ENCODE measurements at regions not wholly inside any gene's neighbourhood (a gene's known extent, or its start where the extent isn't known, plus 50 kb on each side); places are given as distances from the start of the nearest gene placed in this dataset.
"Not testable (repeated sequence)": the region's sequence is repeated elsewhere in the genome, so short reads cannot be mapped to it uniquely, and the experiment has no call there.

DNA sequence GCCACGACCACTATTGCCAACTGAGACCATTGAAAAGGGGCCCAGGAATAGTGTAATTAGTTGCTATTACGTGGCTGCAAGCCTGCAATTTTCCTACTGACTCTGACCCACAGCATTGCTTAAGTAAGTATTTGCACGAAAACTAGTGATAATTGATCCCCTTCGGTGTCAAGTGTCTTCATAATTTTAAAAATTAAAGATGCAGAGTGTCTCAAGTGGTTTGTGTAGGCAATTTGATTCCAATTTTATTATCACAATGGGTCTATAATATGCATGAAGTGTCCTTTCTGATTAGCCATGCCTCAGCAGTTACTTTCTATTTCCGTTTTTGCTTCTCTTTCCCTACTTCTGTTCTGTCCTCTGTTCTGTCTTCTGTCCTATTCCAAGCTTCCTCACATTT lies 259.2 kb downstream of the C3orf38 start:
- no peak for DNase-seq (ENCODE audit: low spot score)

DNA sequence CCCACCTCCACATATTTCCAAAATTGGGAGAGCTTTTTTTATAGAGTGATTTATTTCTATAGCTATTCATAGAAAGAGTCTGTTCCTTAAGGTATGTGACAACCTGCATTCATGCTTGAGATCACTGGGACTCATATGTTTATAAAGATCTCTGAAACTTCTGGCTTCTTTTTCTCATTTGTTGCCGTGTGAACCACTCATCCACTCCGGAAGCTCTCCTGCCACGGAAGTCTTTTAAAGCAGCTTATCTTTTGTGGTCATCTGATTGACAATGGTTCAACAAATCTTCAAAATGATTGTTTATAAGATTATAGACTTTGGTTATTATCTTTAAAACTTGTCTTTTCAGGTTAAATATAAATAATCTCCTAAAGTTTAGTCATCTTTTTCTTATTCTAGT lies 260.5 kb downstream of the C3orf38 start:
- DNase-seq (ENCODE audit: low spot score) = no peak

DNA sequence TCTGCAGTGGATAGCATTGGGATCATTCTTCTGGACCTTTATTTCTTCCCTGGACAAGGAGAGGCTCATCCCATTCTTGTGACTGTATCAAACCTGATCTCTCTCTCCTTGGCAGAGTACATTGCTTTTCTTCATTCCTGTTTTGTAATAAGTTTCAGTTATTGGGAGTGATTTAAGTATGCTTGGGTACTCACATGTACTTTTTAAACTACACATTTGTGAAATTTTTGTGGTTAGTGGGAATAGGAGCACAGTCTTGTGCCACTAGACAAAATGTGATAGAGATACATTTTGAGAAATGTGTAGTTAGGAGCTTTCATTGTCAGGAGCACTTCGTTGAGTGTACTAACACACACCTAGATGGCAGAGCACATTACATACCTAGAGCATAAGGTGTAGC lies 262.6 kb downstream of the C3orf38 start:
- DNase-seq (ENCODE audit: low spot score) = no peak

DNA sequence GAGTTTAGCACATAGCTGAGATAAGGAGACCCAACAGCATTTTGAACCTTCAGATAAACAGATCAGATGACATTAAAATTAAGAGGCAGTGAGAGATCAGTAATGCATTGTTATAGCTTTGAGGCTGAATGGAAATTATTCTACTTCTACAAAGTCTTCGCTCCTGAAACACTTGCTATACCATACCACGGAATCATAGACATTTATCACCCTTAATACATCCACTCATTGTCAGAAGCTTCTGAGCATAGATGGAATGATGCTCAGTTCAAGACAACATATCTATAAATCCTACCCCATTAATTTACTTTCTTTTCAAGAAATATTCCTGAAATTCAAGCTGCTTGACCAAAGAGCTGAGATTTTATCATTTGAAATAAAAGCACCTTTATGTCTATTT lies 266.7 kb downstream of the C3orf38 start:
- DNase-seq (ENCODE audit: low spot score) = no peak

DNA sequence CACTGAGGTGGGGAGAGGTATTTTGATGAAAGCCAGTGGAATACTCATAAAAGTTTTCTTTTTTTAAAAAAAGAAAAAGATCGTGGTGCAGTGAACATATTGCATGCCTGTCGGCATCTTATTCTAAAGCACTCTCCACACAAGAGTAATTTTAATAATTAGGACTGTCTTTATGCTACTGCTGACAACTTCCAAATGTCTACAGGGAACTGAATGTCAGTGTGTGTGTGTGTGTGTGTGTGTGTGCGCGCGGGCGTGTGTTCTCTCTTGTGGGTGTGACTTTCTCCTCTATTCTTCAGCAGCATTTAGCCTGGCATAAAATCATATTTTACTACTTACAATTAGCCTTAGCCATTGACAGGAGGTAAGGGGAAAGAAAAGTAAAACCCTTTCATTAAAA lies 268.5 kb downstream of the C3orf38 start:
- no peak for DNase-seq (ENCODE audit: low spot score)

DNA sequence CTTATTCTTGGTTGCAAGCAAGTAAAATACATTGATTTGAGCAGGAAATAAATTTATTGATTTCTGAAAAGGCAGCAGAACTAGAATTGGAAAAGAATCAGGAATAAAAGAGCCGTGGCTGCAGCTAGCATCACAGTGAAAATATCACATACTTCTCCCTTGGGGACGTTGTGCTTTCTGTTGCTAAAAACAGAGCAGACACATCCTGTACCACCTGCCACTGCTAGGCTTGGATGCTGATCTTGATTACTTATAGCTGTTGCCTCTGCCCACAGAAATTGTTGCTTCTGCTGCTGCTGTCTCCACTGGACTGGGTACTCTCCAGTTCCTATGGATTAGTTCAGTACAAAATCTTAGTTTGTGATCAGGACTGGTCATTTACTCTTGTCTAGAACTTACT lies 283.8 kb downstream of the C3orf38 start:
- DNase-seq (ENCODE audit: low spot score) = peak; percentile 28

DNA sequence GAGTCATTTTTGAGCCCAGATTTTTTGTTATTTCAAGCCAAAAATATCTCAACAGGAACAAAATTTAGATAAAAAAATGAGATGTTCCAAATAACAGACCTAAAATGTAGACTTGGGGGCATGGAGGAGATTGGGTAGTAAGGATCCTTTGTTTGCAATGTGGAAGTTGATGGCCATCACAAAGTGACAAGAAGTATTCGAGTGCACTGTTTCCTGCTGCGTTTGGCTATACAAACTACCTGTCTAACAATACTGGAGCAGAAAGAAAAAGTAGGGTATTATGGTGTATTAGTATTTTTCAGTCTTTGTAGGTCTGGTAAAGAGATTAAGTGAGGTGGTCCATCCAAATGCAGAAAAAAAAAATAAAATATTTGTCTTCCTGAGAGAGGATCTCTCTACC lies 284.2 kb downstream of the C3orf38 start:
- no peak for DNase-seq (ENCODE audit: low spot score)

DNA sequence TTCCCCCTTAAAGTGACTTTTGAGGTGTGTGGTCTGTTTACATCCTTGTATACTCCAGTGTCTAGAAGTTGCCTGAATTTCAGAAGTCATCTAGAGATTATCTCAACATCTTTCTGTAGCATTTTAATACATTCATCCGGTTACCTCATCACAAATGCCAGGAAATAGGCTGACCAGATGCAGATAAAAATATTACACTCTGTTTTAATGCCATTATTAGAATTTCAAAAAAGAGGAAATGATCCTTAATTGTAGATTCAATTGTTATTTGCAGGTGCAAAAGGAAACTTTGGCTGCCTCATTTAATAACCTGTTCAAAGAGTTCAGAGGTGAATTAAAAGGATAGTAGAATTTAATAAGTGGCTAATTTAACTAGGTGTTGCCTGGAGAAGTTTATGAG lies 290.9 kb downstream of the C3orf38 start:
- DNase-seq (ENCODE audit: low spot score) = no peak

DNA sequence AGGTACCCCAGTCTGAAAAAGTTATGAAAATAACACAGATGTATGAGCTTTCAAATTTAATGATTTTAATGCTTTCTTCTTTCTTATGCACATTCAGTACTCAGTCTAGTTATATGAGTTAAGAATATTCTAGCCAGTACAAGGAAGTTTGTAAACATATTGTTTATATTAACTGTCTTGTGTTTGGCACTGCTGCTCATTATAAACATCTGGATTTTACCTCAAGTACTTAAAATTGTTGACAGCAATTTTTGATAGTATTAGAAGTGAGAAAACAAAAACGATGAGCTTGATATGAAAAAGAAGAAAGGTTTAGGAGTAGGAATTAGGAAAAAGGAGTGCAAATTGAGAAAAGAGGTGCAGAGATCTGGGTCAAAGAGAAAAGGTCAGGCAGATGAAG lies 293.3 kb downstream of the C3orf38 start:
- no peak for DNase-seq (ENCODE audit: low spot score)

DNA sequence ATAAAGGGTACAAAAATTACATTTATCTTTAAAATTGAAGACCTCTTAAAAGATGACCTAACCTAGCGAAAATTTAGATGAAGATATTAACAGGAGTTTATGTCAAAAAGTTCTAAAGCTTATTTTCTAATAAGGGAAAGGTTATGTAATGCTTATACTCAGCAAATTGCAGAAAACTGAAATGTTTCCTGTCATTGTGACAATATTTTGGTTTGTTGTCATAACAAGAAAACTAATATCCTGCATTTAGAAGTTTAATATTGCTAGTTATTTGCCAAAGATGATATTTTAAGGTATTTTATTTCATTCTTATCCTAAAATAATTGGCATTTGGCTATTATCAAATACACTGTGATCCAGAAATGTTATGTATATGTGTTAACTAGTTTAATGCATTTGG lies 294.5 kb downstream of the C3orf38 start:
- DNase-seq (ENCODE audit: low spot score) = no peak

DNA sequence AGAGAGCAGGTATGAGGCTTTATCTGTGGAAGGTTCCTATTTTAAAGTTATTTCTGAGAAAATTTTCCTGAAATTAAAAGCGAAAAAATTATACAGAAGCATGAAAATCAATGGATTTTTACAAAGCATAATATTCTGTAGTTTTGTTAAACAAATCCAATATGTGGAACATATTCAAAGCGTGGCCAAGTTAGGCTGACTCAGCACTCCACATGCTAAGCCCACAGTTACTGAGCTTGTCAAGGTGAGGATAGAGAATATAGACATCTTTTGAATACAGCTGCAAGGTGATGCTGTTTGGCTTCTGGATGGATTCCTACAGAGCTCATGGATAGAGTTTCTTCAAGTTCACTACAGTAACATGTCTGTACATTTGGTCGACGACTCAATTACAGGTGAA lies 302.5 kb downstream of the C3orf38 start:
- no peak for DNase-seq (ENCODE audit: low spot score)

DNA sequence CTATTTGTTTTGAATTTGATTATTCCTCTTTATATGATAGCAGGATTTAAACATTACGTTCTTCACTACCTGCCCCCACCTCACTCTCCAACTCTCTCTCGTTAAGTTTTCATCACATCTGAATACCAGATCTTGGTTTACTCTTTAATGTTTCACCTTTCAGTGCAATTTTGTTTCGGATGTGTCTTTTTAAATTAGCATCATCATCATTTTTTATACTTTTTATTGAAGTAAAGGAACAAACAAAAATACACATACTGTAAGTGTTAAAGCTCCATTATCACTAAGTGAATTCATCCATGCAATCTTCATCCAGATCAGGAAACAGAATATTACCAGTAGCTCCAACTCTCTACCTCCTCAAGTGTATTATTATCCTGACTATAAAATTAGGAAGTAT lies 310.6 kb downstream of the C3orf38 start:
- DNase-seq (ENCODE audit: low spot score) = no peak

DNA sequence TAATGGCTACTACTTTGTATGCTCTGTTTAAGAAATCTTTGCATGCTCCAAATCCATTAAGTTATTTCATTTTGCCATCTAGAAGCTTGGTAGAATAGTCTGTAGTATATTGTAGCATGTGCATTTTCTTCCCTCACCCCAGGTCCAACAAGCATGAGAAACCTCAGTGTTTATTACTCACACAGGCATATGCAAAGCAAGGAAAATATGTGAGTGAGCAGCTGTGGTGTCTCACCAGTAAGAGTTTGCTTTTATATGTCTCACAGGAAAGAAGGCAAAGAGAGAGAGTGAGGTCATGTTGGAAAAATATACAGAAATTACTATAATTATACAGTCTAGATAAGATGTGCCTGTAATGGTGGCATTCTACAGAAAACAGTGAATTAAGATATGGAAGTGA lies 312.5 kb downstream of the C3orf38 start:
- no peak for DNase-seq (ENCODE audit: low spot score)

DNA sequence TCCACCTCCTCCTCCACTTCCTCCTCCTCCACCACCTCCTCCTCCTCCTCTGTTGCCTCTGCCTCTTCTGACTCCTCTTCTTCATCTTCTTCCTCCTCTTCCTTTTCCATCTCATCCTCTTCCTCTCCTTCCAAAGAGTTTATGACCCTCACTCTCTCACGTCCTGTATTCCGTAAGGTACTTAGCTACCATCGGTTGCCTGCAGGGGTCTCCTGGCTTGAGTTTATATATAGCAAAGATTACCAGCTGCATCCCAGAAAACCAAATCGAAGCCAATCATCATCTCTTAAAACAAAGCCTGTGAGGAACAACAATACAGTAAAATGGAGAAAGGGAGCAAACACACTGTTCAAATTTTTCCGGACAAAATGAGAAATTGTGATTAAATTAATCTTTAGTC lies 317.4 kb downstream of the C3orf38 start:
- DNase-seq (ENCODE audit: low spot score) = no peak

DNA sequence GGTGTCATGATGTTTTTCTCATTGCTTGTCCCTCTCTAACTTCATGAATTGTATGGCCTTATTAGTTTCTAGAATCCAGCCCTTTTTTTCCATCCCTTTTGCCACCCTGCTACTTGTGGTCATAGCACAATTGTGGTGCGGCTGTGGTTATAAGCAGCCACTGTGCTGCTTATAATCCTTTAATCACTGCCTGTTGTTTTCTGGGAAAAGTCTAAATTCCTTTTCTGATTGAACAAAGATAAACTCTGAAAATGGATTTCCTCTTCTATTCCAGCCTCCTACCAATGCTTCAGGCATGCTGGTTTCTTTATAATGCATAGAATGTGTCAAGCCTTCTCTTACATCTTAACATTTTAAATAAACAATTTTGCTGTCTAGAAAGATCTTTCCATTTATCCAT lies 319.5 kb downstream of the C3orf38 start:
- no peak for DNase-seq (ENCODE audit: low spot score)

DNA sequence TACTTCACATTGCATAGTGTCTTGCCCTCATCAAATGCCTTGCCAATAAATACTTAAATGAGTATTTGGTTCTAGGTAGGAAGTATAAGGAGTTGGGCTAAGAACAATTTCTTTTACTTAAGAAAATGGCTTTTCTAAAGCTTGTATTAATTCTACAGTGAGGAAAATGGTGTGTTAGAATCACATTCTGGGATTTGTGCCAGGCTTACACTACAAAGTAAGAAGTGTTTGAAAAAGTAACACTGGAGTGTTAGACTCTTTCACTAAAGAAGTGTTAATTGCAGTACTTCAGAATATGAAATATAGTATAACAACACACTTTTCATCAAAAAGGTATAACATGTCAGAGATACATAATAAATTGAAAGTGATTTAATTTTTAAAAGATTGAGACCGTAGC lies 328.7 kb downstream of the C3orf38 start:
- no peak for DNase-seq (ENCODE audit: low spot score)

DNA sequence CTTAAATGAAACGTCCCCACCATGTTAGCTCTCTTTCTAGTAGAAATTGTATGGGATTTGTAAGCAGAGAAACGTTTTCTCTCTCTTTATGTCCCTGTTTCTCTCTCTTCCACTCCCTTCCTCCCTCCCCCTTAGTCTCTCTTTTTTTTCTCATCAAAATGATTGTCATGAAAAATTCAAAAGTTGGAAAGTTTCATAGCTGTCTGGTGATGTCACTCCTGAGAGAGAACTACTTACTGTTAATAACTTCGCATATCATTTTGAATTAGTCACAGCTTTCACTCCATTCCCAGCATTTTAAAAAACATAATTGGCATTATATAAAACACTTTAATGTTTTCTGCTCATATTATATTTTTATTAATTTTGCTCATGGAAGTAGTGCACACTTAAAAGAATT lies 331.1 kb downstream of the C3orf38 start:
- DNase-seq (ENCODE audit: low spot score) = no peak

DNA sequence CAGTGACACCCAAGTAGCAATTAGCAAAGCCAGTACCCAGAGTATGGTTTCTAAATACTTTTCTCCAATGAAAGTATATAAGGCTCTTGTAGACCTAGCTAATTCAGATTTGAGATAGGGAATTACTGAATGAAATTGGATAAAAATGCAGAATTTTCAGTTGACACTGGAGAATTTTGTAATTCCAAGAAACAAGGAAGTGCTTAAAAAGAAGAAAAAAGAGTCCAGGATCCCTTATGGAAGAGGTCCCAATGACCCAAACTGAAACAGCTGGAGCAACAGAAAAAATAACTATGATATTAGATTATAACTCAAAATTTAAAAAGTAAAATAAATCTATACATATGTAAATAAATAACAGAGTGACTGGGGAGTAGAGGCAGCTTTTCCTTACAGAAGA lies 335.2 kb downstream of the C3orf38 start:
- DNase-seq (ENCODE audit: low spot score) = no peak

DNA sequence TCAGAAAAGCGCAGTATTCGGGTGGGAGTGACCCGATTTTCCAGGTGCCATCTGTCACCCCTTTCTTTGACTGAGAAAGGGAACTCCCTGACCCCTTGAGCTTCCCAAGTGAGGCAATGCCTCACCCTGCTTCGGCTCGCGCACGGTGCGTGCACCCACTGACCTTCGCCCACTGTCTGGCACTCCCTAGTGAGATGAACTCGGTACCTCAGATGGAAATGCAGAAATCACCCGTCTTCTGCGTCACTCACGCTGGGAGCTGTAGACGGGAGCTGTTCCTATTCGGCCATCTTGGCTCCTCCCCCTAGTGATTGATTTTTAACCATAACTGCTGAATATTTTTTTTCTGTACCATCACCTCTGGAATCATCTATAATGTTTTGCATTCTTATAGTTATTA lies 359.1 kb downstream of the C3orf38 start:
- DNase-seq (ENCODE audit: low spot score) = not testable (repeated sequence)

DNA sequence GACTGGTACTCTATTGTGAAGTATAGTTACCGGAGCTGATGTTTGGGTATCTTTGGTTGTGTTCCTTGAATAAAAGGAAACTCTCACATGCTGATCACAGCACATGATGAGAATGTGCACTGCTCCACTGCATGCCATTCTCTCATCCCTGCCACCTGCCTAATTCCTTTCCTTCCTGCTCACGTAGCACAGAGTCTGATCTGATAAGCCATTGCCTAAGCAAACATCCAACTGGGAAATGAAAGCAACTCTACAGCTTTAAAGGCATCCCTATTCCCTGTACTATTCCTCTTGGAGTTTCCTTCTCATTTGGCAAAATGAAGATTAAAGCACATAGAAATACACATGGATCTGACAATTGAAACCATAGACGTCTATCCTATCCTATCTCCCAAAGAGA lies 359.8 kb downstream of the C3orf38 start:
- DNase-seq (ENCODE audit: low spot score) = no peak

DNA sequence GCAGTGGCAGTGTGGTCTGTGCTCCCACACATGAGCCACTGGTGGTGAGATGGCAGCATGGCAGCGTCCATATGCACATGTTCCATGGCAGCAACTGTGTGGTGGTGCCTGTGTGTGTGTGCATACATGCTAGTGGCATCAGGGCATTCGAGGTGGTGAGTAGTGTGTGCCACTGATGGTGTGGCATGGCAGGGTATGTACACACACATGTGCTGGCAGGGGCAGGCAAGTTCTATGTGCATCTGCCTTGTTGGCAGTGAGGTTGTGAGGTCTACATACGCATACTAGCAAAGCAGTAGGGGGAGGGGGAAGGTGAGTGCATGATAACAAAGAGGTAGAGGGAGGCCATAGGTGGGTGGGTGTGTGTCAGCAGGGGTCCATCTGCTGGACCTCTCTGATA lies 378.7 kb downstream of the C3orf38 start:
- no peak for DNase-seq (ENCODE audit: low spot score)

DNA sequence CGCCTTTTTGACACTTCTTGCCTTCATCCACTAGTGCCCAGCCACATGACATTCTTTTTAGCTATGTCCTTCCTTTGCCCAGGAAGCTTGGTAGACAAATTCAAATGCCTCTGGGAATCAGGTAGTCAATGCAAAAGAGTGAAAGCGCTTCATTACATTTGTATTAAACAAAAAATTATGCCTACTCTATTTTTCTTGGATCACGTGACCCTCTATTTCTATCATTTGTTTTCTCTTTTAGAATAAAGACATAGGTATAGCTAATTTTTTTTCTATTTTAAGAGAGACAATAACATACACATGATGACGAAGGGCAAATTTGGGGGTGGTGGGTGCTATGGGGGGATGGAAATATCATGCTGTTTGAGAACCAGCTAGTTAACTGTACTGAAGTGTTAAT lies 384.8 kb downstream of the C3orf38 start:
- DNase-seq (ENCODE audit: low spot score) = no peak

DNA sequence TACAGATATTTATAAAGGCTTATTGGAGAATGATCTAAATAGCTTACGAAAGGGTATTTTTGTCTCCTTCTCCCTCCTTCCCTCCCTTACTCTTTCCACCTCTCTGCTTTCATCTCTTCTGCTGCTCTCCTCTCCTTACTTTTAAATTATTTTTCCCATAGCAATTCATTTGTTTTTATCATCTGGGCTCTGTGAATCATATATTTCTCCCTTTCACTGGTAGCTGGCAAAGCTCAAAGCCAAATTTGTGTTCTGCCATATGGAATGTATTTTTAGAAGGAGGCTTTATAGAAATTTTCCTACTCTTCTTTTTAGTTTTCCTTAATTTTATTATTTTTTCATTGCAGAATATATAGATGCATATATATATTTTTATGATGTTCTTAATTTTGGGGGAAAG lies 385.8 kb downstream of the C3orf38 start:
- no peak for DNase-seq (ENCODE audit: low spot score)

DNA sequence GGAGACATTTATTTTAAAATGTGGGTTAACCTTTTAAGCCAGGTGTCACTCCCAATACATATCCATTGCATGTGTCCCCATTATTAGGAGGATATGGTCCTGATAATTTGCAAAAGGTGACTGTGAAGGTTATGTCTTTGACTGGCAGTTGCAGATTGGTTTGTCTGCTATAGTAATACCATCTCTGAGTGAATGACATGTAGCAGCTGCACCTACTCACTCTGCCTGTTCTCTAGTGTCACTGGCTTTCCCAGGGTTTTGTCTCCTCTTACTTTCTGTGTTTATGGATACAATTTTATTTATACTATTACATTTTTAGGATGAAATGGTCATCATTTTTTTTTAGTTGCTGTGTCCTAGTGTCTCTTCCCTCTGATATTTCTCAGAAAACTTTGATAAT lies 393.2 kb downstream of the C3orf38 start:
- DNase-seq (ENCODE audit: low spot score) = no peak

DNA sequence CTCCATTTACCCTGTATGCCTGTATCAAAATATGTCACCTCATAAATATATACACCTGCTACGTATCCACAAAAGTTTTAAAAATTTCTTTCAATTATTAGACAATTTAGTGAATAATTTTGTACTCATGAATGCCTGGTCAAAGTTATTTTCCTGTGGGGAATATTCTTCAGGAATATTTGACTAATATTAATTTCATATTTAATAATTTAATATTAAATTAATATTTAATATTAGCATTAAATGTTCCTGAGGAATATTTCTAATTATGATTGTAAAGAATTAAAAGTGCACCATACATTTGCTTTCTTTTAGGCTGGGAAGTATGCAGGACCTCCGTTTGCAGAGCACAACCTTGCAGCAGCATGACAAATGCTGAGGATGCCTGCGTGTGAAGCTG lies 422.7 kb downstream of the C3orf38 start:
- DNase-seq (ENCODE audit: low spot score) = no peak

All from D341Med (cell line).